ENCODE measurements at regions not wholly inside any gene's neighbourhood (a gene's known extent, or its start where the extent isn't known, plus 50 kb on each side); places are given as distances from the start of the nearest gene placed in this dataset.
A peak's percentile ranks its signal among the peaks of the same experiment; 100 is the strongest.

GRCh38 chr11:116244439-116244838 lies 528.3 kb downstream of the BUD13 start:
- no peaks in the 10 kb centered on the region for H3K27me3 ChIP-seq (ENCODE audit: insufficient read depth, low read depth, low read length)
- no peak overlapping the region for H3K4me3 ChIP-seq (ENCODE audit: low read length)
- no peaks in the 10 kb centered on the region for H3K9me3 ChIP-seq (ENCODE audit: low read length)
- no peak for TF ChIP-seq POLR2AphosphoS5 (IDR thresholded peaks at IDR 0.05)
- TF ChIP-seq TAF1 (IDR thresholded peaks at IDR 0.05; ENCODE audit: low read depth) = no peak
- no peak for TF ChIP-seq EP300 (conservative IDR thresholded peaks at IDR 0.05; ENCODE audit: poor library complexity, severe bottlenecking)
- H3K9me2 ChIP-seq (ENCODE audit: insufficient read depth, low read length) = no peaks in the 10 kb centered on the region
- H3K4me2 ChIP-seq (ENCODE audit: low read length) = no peak overlapping the region
- no peaks in the 10 kb centered on the region for H4K20me1 ChIP-seq (ENCODE audit: insufficient read depth)
- no peaks in the 10 kb centered on the region for H3F3A ChIP-seq (ENCODE audit: insufficient read depth, low read length, poor library complexity, severe bottlenecking)
- H3K36me3 ChIP-seq (ENCODE audit: insufficient read depth, low read length) = no peaks in the 10 kb centered on the region
- H3K9ac ChIP-seq (ENCODE audit: low read length) = no peak overlapping the region
- H3K79me2 ChIP-seq (replicated peaks; ENCODE audit: insufficient read depth, low read length) = no peaks in the 10 kb centered on the region
- H2AFZ ChIP-seq (ENCODE audit: low read depth, low read length) = no peak overlapping the region
- H3K27ac ChIP-seq (ENCODE audit: low read length) = peak overlapping the region; percentile 25

- Histone ChIP-seq H3K36me3 (ENCODE audit: insufficient read depth, low read length) (no peaks in the 10 kb centered on the region), H2AFZ (ENCODE audit: low read depth, low read length) (no peak overlapping the region), H3K79me2 (replicated peaks; ENCODE audit: insufficient read depth, low read length) (no peaks in the 10 kb centered on the region), H3K9me2 (ENCODE audit: insufficient read depth, low read length) (no peaks in the 10 kb centered on the region), H3F3A (ENCODE audit: insufficient read depth, low read length, poor library complexity, severe bottlenecking) (no peaks in the 10 kb centered on the region), H3K9ac (ENCODE audit: low read length) (no peak overlapping the region), H3K27me3 (ENCODE audit: insufficient read depth, low read depth, low read length) (no peaks in the 10 kb centered on the region), H3K4me3 (ENCODE audit: low read length) (no peak overlapping the region), H3K27ac (ENCODE audit: low read length) (no peak overlapping the region), H3K4me2 (ENCODE audit: low read length) (no peak overlapping the region), H4K20me1 (ENCODE audit: insufficient read depth) (no peaks in the 10 kb centered on the region), H3K9me3 (ENCODE audit: low read length) (no peaks in the 10 kb centered on the region)
- TF ChIP-seq POLR2AphosphoS5 (IDR thresholded peaks at IDR 0.05) (no peak), MXI1 (conservative IDR thresholded peaks at IDR 0.05; ENCODE audit: poor library complexity, severe bottlenecking) (no peak), EZH2 (IDR thresholded peaks at IDR 0.05; ENCODE audit: borderline replicate concordance, insufficient read depth, low read length, poor library complexity, severe bottlenecking) (no peak), SMC3 (conservative IDR thresholded peaks at IDR 0.05; ENCODE audit: poor library complexity) (no peak), EP300 (conservative IDR thresholded peaks at IDR 0.05; ENCODE audit: poor library complexity, severe bottlenecking) (no peak), CTCF (IDR thresholded peaks at IDR 0.05; ENCODE audit: poor library complexity, severe bottlenecking) (no peak), RAD21 (conservative IDR thresholded peaks at IDR 0.05) (no peak), TAF1 (IDR thresholded peaks at IDR 0.05; ENCODE audit: low read depth) (no peak)
- TF ChIP-seq, protein P1, sequence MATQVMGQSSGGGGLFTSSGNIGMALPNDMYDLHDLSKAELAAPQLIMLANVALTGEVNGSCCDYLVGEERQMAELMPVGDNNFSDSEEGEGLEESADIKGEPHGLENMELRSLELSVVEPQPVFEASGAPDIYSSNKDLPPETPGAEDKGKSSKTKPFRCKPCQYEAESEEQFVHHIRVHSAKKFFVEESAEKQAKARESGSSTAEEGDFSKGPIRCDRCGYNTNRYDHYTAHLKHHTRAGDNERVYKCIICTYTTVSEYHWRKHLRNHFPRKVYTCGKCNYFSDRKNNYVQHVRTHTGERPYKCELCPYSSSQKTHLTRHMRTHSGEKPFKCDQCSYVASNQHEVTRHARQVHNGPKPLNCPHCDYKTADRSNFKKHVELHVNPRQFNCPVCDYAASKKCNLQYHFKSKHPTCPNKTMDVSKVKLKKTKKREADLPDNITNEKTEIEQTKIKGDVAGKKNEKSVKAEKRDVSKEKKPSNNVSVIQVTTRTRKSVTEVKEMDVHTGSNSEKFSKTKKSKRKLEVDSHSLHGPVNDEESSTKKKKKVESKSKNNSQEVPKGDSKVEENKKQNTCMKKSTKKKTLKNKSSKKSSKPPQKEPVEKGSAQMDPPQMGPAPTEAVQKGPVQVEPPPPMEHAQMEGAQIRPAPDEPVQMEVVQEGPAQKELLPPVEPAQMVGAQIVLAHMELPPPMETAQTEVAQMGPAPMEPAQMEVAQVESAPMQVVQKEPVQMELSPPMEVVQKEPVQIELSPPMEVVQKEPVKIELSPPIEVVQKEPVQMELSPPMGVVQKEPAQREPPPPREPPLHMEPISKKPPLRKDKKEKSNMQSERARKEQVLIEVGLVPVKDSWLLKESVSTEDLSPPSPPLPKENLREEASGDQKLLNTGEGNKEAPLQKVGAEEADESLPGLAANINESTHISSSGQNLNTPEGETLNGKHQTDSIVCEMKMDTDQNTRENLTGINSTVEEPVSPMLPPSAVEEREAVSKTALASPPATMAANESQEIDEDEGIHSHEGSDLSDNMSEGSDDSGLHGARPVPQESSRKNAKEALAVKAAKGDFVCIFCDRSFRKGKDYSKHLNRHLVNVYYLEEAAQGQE (IDR thresholded peaks at IDR 0.05; ENCODE audit: borderline replicate concordance) = no peak
These were observed 528.8 kb downstream of the BUD13 start for GRCh38 chr11:116243991-116244390.

- Histone ChIP-seq H3K4me2 (ENCODE audit: low read length) (no peak overlapping the region), H3K4me3 (ENCODE audit: low read length) (no peak overlapping the region), H3K36me3 (ENCODE audit: insufficient read depth, low read length) (no peaks in the 10 kb centered on the region), H3K9me2 (ENCODE audit: insufficient read depth, low read length) (no peaks in the 10 kb centered on the region), H3K79me2 (replicated peaks; ENCODE audit: insufficient read depth, low read length) (no peaks in the 10 kb centered on the region), H3K27ac (ENCODE audit: low read length) (no peak overlapping the region), H3K9me3 (ENCODE audit: low read length) (no peaks in the 10 kb centered on the region), H3K9ac (ENCODE audit: low read length) (no peak overlapping the region), H4K20me1 (ENCODE audit: insufficient read depth) (no peaks in the 10 kb centered on the region), H3K27me3 (ENCODE audit: insufficient read depth, low read depth, low read length) (no peaks in the 10 kb centered on the region), H2AFZ (ENCODE audit: low read depth, low read length) (no peak overlapping the region), H3F3A (ENCODE audit: insufficient read depth, low read length, poor library complexity, severe bottlenecking) (no peaks in the 10 kb centered on the region)
- TF ChIP-seq MXI1 (conservative IDR thresholded peaks at IDR 0.05; ENCODE audit: poor library complexity, severe bottlenecking) = no peak
- no peak for TF ChIP-seq SMC3 (conservative IDR thresholded peaks at IDR 0.05; ENCODE audit: poor library complexity)
- TF ChIP-seq EP300 (conservative IDR thresholded peaks at IDR 0.05; ENCODE audit: poor library complexity, severe bottlenecking) = no peak
- TF ChIP-seq, protein P1 (IDR thresholded peaks at IDR 0.05; ENCODE audit: borderline replicate concordance) = no peak
- TF ChIP-seq TAF1 (IDR thresholded peaks at IDR 0.05; ENCODE audit: low read depth) = no peak
These were observed 530.8 kb downstream of the BUD13 start for GRCh38 chr11:116242006-116242405.

Measured in neural cell (in vitro differentiated cells).